NT2/D1 (cell line): ENCODE measurements at regions not wholly inside any gene's neighbourhood (a gene's known extent, or its start where the extent isn't known, plus 50 kb on each side); places are given as distances from the start of the nearest gene placed in this dataset.

Source experiments
- SUZ12 ChIP-seq: IDR thresholded peaks from 2 replicates; pipeline ENCODE4 v1.6.1; 2011; ENCODE audit not compliant: insufficient read length, insufficient read depth; ENCODE audit errors: extremely low read depth
- YY1 ChIP-seq: IDR thresholded peaks from 2 replicates; pipeline ENCODE4 v1.6.1; 2011; ENCODE audit not compliant: insufficient read length, insufficient read depth
- ZNF274 ChIP-seq: IDR thresholded peaks from 2 replicates; pipeline ENCODE4 v1.6.1; 2011; ENCODE audit warnings: mild to moderate bottlenecking, low read depth, low read length

GRCh38 chr6:106886081-106886843 is 88.3 kb downstream of the CD24 start:
- no peak for TF ChIP-seq YY1
- no peak for TF ChIP-seq SUZ12
- no peak for TF ChIP-seq ZNF274
